ENCODE measurements at regions not wholly inside any gene's neighbourhood (a gene's known extent, or its start where the extent isn't known, plus 50 kb on each side); places are given as distances from the start of the nearest gene placed in this dataset.

DNA sequence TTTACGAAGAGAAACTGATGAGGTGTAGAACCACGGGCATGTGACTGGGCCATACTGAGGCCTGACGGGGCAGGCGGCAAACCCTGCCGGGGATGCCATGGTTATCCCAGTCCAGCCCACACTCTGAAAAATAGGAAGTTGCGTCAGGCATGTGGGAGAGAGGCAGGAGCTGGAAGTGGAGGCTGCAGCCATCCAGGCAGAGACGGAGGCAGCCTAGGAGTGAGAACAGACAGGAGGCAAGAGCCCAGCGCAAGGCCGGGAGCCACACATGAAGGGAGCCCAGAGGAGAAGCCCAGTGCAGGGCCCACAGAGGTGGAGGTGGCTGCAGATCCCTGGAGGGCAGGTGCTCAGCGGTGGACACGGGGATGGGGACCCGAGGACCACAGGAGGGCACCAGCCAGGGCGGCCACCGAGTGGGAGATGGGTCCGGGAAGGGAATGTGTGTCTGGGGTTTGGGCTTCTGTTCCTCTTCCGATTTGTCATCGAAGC is 175.2 kb upstream of the PPP2R2D start:
- H3K36me3 ChIP-seq: no peaks in the 10 kb centered on the region
- TF ChIP-seq, protein P1, sequence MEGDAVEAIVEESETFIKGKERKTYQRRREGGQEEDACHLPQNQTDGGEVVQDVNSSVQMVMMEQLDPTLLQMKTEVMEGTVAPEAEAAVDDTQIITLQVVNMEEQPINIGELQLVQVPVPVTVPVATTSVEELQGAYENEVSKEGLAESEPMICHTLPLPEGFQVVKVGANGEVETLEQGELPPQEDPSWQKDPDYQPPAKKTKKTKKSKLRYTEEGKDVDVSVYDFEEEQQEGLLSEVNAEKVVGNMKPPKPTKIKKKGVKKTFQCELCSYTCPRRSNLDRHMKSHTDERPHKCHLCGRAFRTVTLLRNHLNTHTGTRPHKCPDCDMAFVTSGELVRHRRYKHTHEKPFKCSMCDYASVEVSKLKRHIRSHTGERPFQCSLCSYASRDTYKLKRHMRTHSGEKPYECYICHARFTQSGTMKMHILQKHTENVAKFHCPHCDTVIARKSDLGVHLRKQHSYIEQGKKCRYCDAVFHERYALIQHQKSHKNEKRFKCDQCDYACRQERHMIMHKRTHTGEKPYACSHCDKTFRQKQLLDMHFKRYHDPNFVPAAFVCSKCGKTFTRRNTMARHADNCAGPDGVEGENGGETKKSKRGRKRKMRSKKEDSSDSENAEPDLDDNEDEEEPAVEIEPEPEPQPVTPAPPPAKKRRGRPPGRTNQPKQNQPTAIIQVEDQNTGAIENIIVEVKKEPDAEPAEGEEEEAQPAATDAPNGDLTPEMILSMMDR (IDR thresholded peaks at IDR 0.05; ENCODE audit: low read depth, low read length): no peak
- DNase-seq: no peak

DNA sequence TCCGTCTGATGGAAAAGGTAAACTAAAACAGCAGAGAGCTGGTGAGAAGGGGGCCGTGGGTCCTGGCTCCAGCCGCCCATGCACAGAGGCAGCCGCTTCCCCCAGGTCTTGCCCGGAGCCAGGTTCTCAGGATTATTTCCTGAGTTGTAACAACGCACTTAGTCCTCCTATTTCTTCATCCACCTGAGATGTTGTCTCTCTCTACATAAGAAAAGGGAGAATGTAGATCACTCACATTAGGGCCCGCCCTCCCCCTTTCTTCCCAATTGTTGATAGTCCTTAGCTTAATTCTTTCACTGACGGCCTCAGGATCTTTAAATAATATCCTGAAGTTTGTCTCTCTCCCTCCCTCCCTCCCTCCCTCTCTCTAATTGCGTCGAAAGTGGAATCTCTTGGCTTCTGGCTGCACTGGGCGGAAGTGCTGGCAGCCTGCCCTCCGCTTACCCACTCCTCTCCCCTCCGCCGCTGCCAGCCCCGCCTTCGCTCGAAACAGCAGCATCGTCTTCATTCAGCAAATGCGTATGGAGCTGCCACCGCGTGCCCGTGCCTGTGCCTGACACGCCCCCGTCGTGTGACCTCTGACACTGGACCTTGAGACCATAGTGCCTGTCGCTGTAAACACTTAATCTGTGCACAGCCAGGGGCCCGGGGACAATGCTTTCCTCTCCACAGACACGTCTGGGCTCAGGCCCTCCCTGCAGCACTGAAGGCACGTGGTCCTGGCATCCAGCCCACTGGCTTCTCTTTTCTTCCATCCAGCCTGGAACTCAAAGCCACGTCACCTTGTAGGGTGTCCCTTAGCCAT is 174.5 kb upstream of the PPP2R2D start:
- Histone ChIP-seq H3K4me1 (no peaks in the 10 kb centered on the region), H3K36me3 (no peaks in the 10 kb centered on the region), H3K27me3 (no peaks in the 10 kb centered on the region), H3K4me3 (ENCODE audit: low read depth, low read length) (no peak overlapping the region), H3K9me3 (no peaks in the 10 kb centered on the region; the same call in 1 of the 2 replicates)
- TF ChIP-seq, protein P1 (IDR thresholded peaks at IDR 0.05; ENCODE audit: low read depth, low read length): no peak
- DNase-seq: no peak

More for the DNA sequence above, 175.2 kb upstream of the PPP2R2D start:
- no peaks in the 10 kb centered on the region; the same call in 1 of the 2 replicates for H3K9me3 ChIP-seq
- H3K27me3 ChIP-seq: no peaks in the 10 kb centered on the region
- no peak overlapping the region for H3K4me3 ChIP-seq (ENCODE audit: low read depth, low read length)
- H3K4me1 ChIP-seq: no peaks in the 10 kb centered on the region

DNA sequence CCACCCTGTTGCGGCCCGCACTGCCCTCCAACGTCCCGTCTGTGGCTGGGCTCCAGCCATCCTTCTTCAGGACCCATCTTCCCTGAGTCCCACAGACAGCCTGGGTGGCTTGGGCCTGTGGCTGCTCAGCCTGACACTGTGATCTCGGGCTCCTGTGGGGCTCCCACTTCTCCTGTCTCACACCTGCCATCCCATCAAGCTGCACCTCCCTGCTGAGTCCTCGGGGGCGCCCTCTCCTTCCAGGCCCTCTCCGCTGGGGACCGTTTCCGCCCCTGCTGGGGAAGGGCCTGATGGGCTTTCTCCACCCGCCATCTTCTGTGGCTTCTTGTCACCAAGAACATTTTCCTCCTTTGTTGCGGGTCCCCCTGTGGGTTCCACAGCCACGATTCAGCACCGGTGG is 173.8 kb upstream of the PPP2R2D start:
- H3K9me3 ChIP-seq: no peaks in the 10 kb centered on the region; the same call in 1 of the 2 replicates
- DNase-seq: no peak
- TF ChIP-seq, protein P1 (IDR thresholded peaks at IDR 0.05; ENCODE audit: low read depth, low read length): no peak
- H3K36me3 ChIP-seq: no peaks in the 10 kb centered on the region
- H3K4me1 ChIP-seq: no peaks in the 10 kb centered on the region
- no peak overlapping the region for H3K4me3 ChIP-seq (ENCODE audit: low read depth, low read length)
- H3K27me3 ChIP-seq: no peaks in the 10 kb centered on the region

DNA sequence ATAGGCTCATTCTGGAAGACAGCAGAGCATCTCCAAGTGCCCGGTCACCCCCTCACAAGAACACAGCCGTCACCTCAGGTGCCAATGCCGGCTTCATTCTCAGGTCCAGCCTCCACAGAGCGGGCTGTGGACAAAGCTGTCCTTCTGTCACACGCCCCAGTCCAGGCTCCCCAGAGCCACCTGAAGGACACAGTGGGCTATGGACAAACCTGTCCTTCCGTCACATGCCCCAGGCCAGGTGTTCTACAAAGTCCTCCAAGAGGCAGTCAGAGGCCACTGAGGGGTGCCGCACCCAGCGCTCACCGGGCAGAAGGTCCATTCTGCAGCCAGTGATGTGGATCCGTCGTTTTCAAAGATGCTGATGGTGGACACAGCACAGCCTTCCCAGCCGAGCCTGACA is 173.2 kb upstream of the PPP2R2D start:
- TF ChIP-seq, protein P1 (IDR thresholded peaks at IDR 0.05; ENCODE audit: low read depth, low read length): no peak
- no peaks in the 10 kb centered on the region; the same call in 1 of the 2 replicates for H3K9me3 ChIP-seq
- DNase-seq: no peak
- H3K4me1 ChIP-seq: no peaks in the 10 kb centered on the region
- no peaks in the 10 kb centered on the region for H3K36me3 ChIP-seq
- no peak overlapping the region for H3K4me3 ChIP-seq (ENCODE audit: low read depth, low read length)
- H3K27me3 ChIP-seq: no peaks in the 10 kb centered on the region

DNA sequence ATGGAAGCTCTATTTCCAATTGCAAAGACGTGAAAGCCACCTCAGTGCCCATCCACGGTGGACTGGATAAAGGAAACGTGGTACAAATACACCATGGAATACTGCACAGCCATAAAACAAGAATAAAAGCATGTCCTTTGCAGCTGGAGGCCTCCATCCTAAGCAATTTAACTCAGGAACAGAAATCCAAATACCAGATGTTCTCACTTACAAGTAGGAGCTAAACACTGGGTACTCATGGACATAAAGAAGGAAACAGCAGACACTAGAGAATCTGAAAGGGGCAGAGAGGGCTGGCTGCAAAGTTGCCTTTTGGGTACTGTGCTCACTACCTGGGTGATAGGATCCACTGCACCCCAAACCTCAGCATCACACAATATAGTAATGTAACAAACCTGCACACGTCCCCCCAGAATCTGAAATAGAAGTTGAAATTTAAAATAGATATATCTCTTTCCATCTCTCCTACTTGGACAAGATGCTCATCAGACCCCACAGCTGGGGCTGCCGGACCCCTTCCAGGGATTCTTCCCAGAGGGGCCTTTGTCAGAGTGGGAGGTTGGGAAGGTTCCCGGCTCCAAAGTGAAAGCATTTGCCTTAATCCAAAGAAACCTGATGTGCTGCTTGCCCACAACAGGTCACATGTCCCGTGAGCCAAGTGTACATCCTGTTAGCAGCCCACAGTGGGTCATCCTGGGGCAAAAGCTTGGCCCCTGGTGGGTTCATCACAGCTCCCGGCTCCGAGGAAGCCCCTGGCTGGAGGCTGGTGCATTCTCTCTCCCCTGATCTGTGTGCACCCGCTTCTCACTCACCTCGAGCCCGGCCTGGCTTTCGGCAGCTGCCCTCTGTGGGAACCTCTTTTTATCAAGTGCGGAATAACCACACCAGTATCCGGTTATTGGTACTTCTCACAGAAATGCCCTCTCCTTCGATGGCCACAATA is 172.3 kb upstream of the PPP2R2D start:
- Histone ChIP-seq H3K36me3 (no peaks in the 10 kb centered on the region), H3K27me3 (no peaks in the 10 kb centered on the region), H3K4me3 (ENCODE audit: low read depth, low read length) (no peak overlapping the region), H3K4me1 (no peaks in the 10 kb centered on the region), H3K9me3 (no peaks in the 10 kb centered on the region; the same call in 1 of the 2 replicates)
- DNase-seq: no peak
- TF ChIP-seq, protein P1 (IDR thresholded peaks at IDR 0.05; ENCODE audit: low read depth, low read length): no peak

Data from BE2C (cell line).